Loucy (cell line): ENCODE measurements at regions not wholly inside any gene's neighbourhood (a gene's known extent, or its start where the extent isn't known, plus 50 kb on each side); places are given as distances from the start of the nearest gene placed in this dataset.

Source experiments
- H2AFZ ChIP-seq: fragments of 200-600 bp; sonication (generic); 2 replicates; pipeline ENCODE4 v1.6.0; 2016; ENCODE audit warnings: antibody characterized with exemption, mild to moderate bottlenecking, low read length, moderate library complexity
- H3F3A ChIP-seq: fragments of 200-600 bp; 2 replicates; pipeline ENCODE4 v1.6.0; 2016; ENCODE audit warnings: antibody characterized with exemption, low read depth, mild to moderate bottlenecking
- H3K27me3 ChIP-seq: fragments of 200-600 bp; sonication (generic); 2 replicates; pipeline ENCODE4 v1.6.1; 2014; ENCODE audit warnings: low read length, mild to moderate bottlenecking; ENCODE audit not compliant: insufficient read depth, poor library complexity, severe bottlenecking
- H3K36me3 ChIP-seq: fragments of 200-600 bp; sonication (generic); 2 replicates; pipeline ENCODE4 v1.6.1; 2016; ENCODE audit warnings: low read length; ENCODE audit not compliant: insufficient read depth
- H3K4me1 ChIP-seq: fragments of 200-600 bp; sonication (generic); 2 replicates; pipeline ENCODE4 v1.5.1; 2014; ENCODE audit warnings: low read length, mild to moderate bottlenecking; ENCODE audit not compliant: insufficient read depth, poor library complexity, severe bottlenecking
- H3K4me2 ChIP-seq: fragments of 200-600 bp; sonication (generic); 2 replicates; pipeline ENCODE4 v1.6.0; 2014; ENCODE audit warnings: antibody characterized with exemption, low read length, low read depth, mild to moderate bottlenecking; ENCODE audit not compliant: poor library complexity, severe bottlenecking
- H3K4me3 ChIP-seq: fragments of 200-600 bp; sonication (generic); 2 replicates; pipeline ENCODE4 v1.5.1; 2014; ENCODE audit warnings: low read length, mild to moderate bottlenecking, mixed read lengths; ENCODE audit not compliant: poor library complexity, severe bottlenecking
- H3K79me2 ChIP-seq: fragments of 200-600 bp; sonication (generic); 2 replicates; pipeline ENCODE4 v1.6.1; 2014; ENCODE audit warnings: low read length; ENCODE audit not compliant: insufficient read depth
- H3K9ac ChIP-seq: fragments of 200-600 bp; sonication (generic); 2 replicates; pipeline ENCODE4 v1.6.0; 2014; ENCODE audit warnings: mild to moderate bottlenecking, low read depth, low read length, moderate library complexity; ENCODE audit not compliant: poor library complexity, severe bottlenecking
- H3K9me2 ChIP-seq: fragments of 200-600 bp; sonication (generic); replicated peaks from 2 replicates; pipeline ENCODE4 v1.6.1; 2016; ENCODE audit warnings: low read depth, low read length, mixed read lengths
- H3K9me3 ChIP-seq: fragments of 200-600 bp; sonication (generic); 2 replicates; pipeline ENCODE4 v1.6.1; 2014; ENCODE audit warnings: mild to moderate bottlenecking, antibody characterized with exemption, low read length, low read depth; ENCODE audit not compliant: insufficient read depth
- H4K20me1 ChIP-seq: fragments of 200-600 bp; sonication (generic); 2 replicates; pipeline ENCODE4 v1.6.0; 2014; ENCODE audit warnings: antibody characterized with exemption, low read length, mild to moderate bottlenecking; ENCODE audit not compliant: insufficient read depth, poor library complexity, severe bottlenecking
- EZH2phosphoT487 ChIP-seq: fragments of 200-600 bp; IDR thresholded peaks from 2 replicates; pipeline ENCODE4 v1.6.1; 2018; ENCODE audit warnings: antibody characterized with exemption, mild to moderate bottlenecking, moderate library complexity, borderline replicate concordance
- TF ChIP-seq, protein P1 (sequence below): fragments of 200-600 bp; sonication (generic); conservative IDR thresholded peaks from 2 replicates; pipeline ENCODE4 v1.5.1; 2014; ENCODE audit warnings: mild to moderate bottlenecking, antibody characterized with exemption, low read length

DNA sequence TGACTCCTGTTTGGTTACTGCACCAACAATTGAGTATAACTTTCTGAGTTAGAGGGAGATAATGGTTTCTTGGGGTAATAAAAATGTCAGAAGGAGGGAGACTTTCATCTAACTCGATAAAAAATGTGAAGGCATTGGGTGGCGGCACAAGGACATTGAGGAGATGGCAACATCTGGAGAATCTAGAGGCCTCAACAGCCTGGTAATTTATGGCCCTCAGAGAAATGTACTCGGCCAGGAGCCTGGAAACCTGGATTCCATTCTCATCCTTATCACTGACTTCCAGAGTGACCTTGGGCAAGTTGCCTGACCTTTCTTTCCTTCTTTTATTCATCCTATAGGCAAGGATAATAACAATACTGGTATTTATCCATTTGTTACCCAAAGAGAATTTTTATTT is 173.5 kb upstream of the MEX3C start:
- Histone ChIP-seq H3K79me2 (no peaks in the 10 kb centered on the region), H3K4me2 (no peak overlapping the region), H3K4me1 (no peaks in the 10 kb centered on the region), H3K9me2 (no peaks in the 10 kb centered on the region), H2AFZ (no peak overlapping the region), H3K27me3 (no peaks in the 10 kb centered on the region), H3F3A (no peaks in the 10 kb centered on the region), H3K36me3 (no peaks in the 10 kb centered on the region), H4K20me1 (no peaks in the 10 kb centered on the region), H3K9me3 (no peaks in the 10 kb centered on the region), H3K4me3 (no peak overlapping the region), H3K9ac (no peak overlapping the region)
- TF ChIP-seq, protein P1, sequence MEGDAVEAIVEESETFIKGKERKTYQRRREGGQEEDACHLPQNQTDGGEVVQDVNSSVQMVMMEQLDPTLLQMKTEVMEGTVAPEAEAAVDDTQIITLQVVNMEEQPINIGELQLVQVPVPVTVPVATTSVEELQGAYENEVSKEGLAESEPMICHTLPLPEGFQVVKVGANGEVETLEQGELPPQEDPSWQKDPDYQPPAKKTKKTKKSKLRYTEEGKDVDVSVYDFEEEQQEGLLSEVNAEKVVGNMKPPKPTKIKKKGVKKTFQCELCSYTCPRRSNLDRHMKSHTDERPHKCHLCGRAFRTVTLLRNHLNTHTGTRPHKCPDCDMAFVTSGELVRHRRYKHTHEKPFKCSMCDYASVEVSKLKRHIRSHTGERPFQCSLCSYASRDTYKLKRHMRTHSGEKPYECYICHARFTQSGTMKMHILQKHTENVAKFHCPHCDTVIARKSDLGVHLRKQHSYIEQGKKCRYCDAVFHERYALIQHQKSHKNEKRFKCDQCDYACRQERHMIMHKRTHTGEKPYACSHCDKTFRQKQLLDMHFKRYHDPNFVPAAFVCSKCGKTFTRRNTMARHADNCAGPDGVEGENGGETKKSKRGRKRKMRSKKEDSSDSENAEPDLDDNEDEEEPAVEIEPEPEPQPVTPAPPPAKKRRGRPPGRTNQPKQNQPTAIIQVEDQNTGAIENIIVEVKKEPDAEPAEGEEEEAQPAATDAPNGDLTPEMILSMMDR = no peak
- TF ChIP-seq EZH2phosphoT487 = no peak

- Histone ChIP-seq H3K9me3 (no peaks in the 10 kb centered on the region), H3K4me2 (no peak overlapping the region), H3K9ac (no peak overlapping the region), H2AFZ (no peak overlapping the region), H3K4me1 (no peaks in the 10 kb centered on the region), H4K20me1 (no peaks in the 10 kb centered on the region), H3K36me3 (no peaks in the 10 kb centered on the region), H3K4me3 (no peak overlapping the region), H3K9me2 (no peaks in the 10 kb centered on the region), H3K27me3 (no peaks in the 10 kb centered on the region), H3F3A (no peaks in the 10 kb centered on the region), H3K79me2 (no peaks in the 10 kb centered on the region)
- TF ChIP-seq, protein P1 = no peak
Observed at GRCh38 chr18:51371929-51372328, 174.4 kb upstream of the MEX3C start.

GRCh38 chr18:51382081-51382480 is 184.6 kb upstream of the MEX3C start:
- no peaks in the 10 kb centered on the region for H3K4me1 ChIP-seq
- H3K36me3 ChIP-seq = no peaks in the 10 kb centered on the region
- H3K9me3 ChIP-seq = no peaks in the 10 kb centered on the region
- no peak overlapping the region for H2AFZ ChIP-seq
- H3K9me2 ChIP-seq = no peaks in the 10 kb centered on the region
- H3K9ac ChIP-seq = no peak overlapping the region
- no peaks in the 10 kb centered on the region for H3K79me2 ChIP-seq
- no peaks in the 10 kb centered on the region for H4K20me1 ChIP-seq
- TF ChIP-seq, protein P1 = no peak
- TF ChIP-seq EZH2phosphoT487 = no peak
- no peaks in the 10 kb centered on the region for H3F3A ChIP-seq
- no peak overlapping the region for H3K4me3 ChIP-seq
- H3K27me3 ChIP-seq = no peaks in the 10 kb centered on the region
- H3K4me2 ChIP-seq = no peak overlapping the region
